ENCODE measurements at regions not wholly inside any gene's neighbourhood (a gene's known extent, or its start where the extent isn't known, plus 50 kb on each side); places are given as distances from the start of the nearest gene placed in this dataset.
"Not testable (repeated sequence)": the region's sequence is repeated elsewhere in the genome, so short reads cannot be mapped to it uniquely, and the experiment has no call there.

GRCh38 chr15:21265628-21266027 lies 174.7 kb downstream of the POTEB3 start:
- DNase-seq (ENCODE audit: low spot score); in situ Hi-C loops (cut with HindIII; ENCODE audit: low sequenced_read_pairs): not testable (repeated sequence)

DNA sequence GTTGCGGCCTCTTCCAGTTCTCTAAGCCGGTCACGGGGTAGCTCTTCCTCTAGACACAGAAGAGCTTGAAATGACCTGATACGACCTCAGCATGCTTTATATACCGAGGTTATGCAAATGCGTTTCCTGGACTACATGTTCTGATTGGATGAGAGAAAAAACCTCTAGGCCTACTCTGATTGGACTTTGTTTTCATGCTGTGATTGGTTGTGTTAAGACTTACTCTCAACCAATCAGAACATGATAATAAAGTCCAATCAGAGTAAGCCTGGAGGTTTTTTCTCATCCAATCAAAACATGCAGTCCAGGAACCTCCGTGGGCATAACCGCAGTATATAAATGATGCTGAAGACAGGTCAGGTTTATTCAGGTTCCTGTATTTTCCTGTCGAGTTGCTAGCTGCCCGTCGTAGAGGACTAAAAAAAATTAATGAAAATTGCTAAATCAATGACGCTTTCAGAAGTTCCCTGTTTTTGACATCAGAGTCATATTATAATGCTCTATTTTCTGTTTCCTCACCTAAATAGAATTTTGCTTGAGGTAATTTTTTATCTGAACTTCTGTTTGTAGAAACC lies 177.4 kb downstream of the POTEB3 start:
- in situ Hi-C loops (cut with HindIII; ENCODE audit: low sequenced_read_pairs), result no loop called here
- DNase-seq (ENCODE audit: low spot score), result no peak

- no peak for DNase-seq (ENCODE audit: low spot score)
- in situ Hi-C loops (cut with HindIII; ENCODE audit: low sequenced_read_pairs), result no loop called here
Measured at GRCh38 chr15:21261965-21262850, 178.1 kb downstream of the POTEB3 start.

DNA sequence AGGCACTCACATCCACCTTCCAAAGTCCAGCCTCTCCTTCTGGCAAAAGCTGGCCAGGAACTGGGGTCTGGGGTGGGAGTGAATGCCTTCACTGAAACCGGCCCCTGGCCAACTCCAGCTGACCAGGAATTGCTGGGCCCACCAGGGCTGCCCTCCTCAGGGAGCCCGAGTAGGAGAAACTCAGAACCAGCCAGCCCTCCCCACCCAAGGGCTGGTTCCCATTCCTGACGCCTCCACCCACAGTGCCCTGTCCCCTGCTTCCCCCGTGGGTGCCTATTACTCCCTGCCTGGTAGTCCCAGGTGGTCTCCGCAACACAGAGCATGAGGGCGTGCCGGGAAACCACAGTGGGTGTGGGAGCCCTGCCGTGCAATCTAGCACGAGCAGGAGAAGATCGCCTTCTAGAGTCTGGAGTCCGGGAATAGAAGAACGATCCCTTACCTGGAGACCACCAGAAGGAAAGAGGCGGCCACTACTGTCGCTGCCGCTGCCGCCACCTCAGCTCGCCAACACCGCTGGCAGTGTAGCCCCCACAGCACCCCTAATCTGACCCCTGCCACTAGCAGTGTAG lies 178.8 kb downstream of the POTEB3 start:
- in situ Hi-C loops (cut with HindIII; ENCODE audit: low sequenced_read_pairs), result no loop called here
- no peak for DNase-seq (ENCODE audit: low spot score)

- no peak for DNase-seq (ENCODE audit: low spot score)
- in situ Hi-C loops (cut with HindIII; ENCODE audit: low sequenced_read_pairs), result no loop called here
Measured at GRCh38 chr15:21260966-21261395, 179.3 kb downstream of the POTEB3 start.

- in situ Hi-C loops (cut with HindIII; ENCODE audit: low sequenced_read_pairs), result not testable (repeated sequence)
- DNase-seq (ENCODE audit: low spot score), result peak; percentile 9
Measured at GRCh38 chr15:21258635-21259034, 181.7 kb downstream of the POTEB3 start.

DNA sequence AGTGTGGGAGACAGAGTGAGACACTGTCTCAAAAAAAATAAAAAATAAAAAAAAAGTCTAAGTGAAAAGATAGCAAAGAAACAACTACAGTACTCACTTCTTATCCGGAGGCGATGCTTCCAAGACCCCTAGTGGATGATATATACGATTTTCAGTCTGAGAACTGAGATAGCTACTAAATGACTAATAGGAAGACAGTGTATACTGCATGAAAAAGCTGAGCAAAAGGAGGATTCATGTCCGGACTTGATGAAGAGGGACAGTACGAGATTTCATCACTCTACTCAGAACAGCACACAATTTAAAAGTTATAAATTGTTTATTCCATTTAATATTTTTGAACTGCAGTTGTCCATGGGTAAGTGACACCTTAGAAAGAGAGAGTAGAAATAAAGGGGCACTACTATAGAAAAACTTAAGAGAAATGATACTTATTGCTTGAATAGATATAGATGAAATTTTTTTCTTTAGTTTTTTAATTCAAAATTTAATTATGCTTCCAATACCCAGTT lies 190.7 kb downstream of the POTEB3 start:
- in situ Hi-C loops (cut with HindIII; ENCODE audit: low sequenced_read_pairs); DNase-seq (ENCODE audit: low spot score): not testable (repeated sequence)
